NCI-H510A (cell line): ENCODE measurements at regions not wholly inside any gene's neighbourhood (a gene's known extent, or its start where the extent isn't known, plus 50 kb on each side); places are given as distances from the start of the nearest gene placed in this dataset.
A peak's percentile ranks its signal among the peaks of the same experiment; 100 is the strongest.

Experiments
- DNase-seq: peaks from one replicate; lab custom pipeline; 2025; lab: John Stamatoyannopoulos, UW

GRCh38 chr9:107118863-107119624 is 164.0 kb upstream of the RAD23B start:
- no peak for DNase-seq

- DNase-seq = no peak
These were observed 163.3 kb upstream of the RAD23B start for GRCh38 chr9:107119735-107120134.

GRCh38 chr9:107123389-107123788 is 159.7 kb upstream of the RAD23B start:
- DNase-seq = no peak

GRCh38 chr9:107127608-107128007 is 155.5 kb upstream of the RAD23B start:
- no peak for DNase-seq

GRCh38 chr9:107131108-107131799 is 151.8 kb upstream of the RAD23B start:
- peak; percentile 24 for DNase-seq

- DNase-seq = no peak
These were observed 146.8 kb upstream of the RAD23B start for GRCh38 chr9:107136296-107136695.

- no peak for DNase-seq
These were observed 145.4 kb upstream of the RAD23B start for GRCh38 chr9:107137495-107138202.

- no peak for DNase-seq
These were observed 144.7 kb upstream of the RAD23B start for GRCh38 chr9:107138261-107138992.

- no peak for DNase-seq
These were observed 141.1 kb upstream of the RAD23B start for GRCh38 chr9:107141967-107142366.

- DNase-seq = no peak
These were observed 140.6 kb upstream of the RAD23B start for GRCh38 chr9:107142430-107142829.

- DNase-seq = no peak
These were observed 140.0 kb upstream of the RAD23B start for GRCh38 chr9:107142896-107143603.

GRCh38 chr9:107144475-107144874 is 138.6 kb upstream of the RAD23B start:
- no peak for DNase-seq

GRCh38 chr9:107147134-107147533 is 135.9 kb upstream of the RAD23B start:
- DNase-seq = no peak

GRCh38 chr9:107148216-107148615 is 134.9 kb upstream of the RAD23B start:
- DNase-seq = no peak

- no peak for DNase-seq
These were observed 133.3 kb upstream of the RAD23B start for GRCh38 chr9:107149756-107150155.

- no peak for DNase-seq
These were observed 129.7 kb upstream of the RAD23B start for GRCh38 chr9:107153336-107153735.

- no peak for DNase-seq
These were observed 128.8 kb upstream of the RAD23B start for GRCh38 chr9:107154291-107154690.

GRCh38 chr9:107154766-107155165 is 128.3 kb upstream of the RAD23B start:
- no peak for DNase-seq

GRCh38 chr9:107155244-107155817 is 127.7 kb upstream of the RAD23B start:
- no peak for DNase-seq

- no peak for DNase-seq
These were observed 124.8 kb upstream of the RAD23B start for GRCh38 chr9:107158321-107158720.

GRCh38 chr9:107161338-107161737 is 121.7 kb upstream of the RAD23B start:
- no peak for DNase-seq
